Fibroblast of villous mesenchyme (primary cell): ENCODE measurements at regions not wholly inside any gene's neighbourhood (a gene's known extent, or its start where the extent isn't known, plus 50 kb on each side); places are given as distances from the start of the nearest gene placed in this dataset.

ENCODE experiments used
- DNase-seq: peaks from one replicate; pipeline ENCODE4 v3.0.0-alpha.2; 2010; ENCODE audit warnings: low read depth
- H3K4me3 ChIP-seq: 2 replicates; pipeline ENCODE4 v1.5.1; 2011; ENCODE audit warnings: low read depth, mild to moderate bottlenecking, low read length
- TF ChIP-seq, protein P1 (sequence below): IDR thresholded peaks from 2 replicates; pipeline ENCODE4 v1.5.1; 2012; ENCODE audit warnings: low read depth, mild to moderate bottlenecking, low read length; ENCODE audit not compliant: insufficient read depth

DNA sequence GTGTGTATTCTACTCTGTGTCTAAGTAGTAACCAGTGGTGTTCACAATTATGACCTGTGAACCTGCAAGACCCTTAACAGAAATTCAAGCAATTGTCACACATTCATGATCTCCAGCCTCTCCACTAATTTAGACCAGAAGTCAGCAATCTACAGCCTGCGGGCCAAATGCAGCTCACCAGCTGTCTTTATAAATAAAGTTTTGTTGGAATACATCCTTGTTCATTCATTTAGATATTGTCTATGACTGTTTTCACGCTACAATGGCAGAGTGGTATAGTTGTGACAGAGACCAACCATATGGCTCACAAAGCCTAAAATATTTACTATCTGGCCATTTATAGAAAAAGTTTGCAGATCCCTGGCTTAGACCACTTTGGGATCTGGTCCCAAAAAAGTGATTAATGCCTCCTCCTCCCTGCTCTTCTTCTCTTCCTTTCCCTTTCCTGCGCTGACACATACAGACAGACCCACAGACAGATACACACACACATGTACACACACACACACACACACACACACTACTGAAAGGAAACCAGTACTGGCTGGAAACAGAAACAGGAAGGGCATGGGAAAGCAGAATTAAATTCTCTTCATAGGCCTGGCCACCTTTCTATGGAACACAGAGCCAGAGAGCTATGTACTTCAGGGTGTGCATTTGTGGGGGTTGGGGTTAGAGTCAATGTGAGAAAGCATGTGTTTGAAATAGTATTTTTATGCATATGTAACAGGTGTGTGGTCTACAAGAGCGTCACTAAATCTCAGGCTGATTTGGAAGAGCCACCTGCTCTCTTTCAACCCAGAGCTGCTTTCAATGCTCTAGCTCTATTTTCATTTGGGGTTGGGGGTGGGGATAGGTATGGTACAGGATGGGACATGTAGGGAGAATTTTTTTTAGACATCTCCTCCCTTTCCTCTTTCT lies 49.7 kb upstream of the TMEM164 start:
- TF ChIP-seq, protein P1, sequence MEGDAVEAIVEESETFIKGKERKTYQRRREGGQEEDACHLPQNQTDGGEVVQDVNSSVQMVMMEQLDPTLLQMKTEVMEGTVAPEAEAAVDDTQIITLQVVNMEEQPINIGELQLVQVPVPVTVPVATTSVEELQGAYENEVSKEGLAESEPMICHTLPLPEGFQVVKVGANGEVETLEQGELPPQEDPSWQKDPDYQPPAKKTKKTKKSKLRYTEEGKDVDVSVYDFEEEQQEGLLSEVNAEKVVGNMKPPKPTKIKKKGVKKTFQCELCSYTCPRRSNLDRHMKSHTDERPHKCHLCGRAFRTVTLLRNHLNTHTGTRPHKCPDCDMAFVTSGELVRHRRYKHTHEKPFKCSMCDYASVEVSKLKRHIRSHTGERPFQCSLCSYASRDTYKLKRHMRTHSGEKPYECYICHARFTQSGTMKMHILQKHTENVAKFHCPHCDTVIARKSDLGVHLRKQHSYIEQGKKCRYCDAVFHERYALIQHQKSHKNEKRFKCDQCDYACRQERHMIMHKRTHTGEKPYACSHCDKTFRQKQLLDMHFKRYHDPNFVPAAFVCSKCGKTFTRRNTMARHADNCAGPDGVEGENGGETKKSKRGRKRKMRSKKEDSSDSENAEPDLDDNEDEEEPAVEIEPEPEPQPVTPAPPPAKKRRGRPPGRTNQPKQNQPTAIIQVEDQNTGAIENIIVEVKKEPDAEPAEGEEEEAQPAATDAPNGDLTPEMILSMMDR, result no peak
- H3K4me3 ChIP-seq, result no peak overlapping the region
- DNase-seq, result no peak
